Mucosa of gallbladder (tissue), 1 donor: ENCODE measurements at regions not wholly inside any gene's neighbourhood (a gene's known extent, or its start where the extent isn't known, plus 50 kb on each side); places are given as distances from the start of the nearest gene placed in this dataset.
"Not testable (repeated sequence)": the region's sequence is repeated elsewhere in the genome, so short reads cannot be mapped to it uniquely, and the experiment has no call there.

Experiments used
- DNase-seq: peaks from one replicate; pipeline ENCODE4 v3.0.0-alpha.2; 2020; ENCODE audit warnings: low spot score
- donor health status: DM: no; HTN: no; CAD: no.

GRCh38 chr11:44417731-44418455 lies 108.0 kb upstream of the ALX4 start:
- no peak for DNase-seq

DNA sequence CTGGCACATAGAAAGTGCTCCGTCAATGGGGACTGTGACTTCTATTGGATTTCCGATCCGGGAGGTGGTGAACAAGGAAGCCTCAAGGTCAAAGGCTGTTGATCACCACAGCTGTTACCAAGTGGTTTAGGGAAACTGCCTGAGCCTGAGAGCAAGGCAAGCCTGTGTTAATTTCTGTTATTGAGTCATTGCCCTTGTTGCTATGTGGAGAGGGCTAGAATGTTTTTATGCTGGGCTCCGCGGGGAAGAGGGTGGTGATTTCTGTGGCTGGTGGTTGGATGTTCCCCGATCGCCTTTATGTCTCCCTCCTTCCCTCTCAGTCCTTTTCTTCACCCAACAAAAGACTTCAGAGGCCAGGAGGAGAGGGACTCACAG lies 108.5 kb upstream of the ALX4 start:
- DNase-seq = no peak

GRCh38 chr11:44421090-44421675 lies 111.2 kb upstream of the ALX4 start:
- no peak for DNase-seq

GRCh38 chr11:44423289-44423688 lies 113.3 kb upstream of the ALX4 start:
- DNase-seq = no peak

- no peak for DNase-seq
Observed at GRCh38 chr11:44424841-44425240, 114.9 kb upstream of the ALX4 start.

DNA sequence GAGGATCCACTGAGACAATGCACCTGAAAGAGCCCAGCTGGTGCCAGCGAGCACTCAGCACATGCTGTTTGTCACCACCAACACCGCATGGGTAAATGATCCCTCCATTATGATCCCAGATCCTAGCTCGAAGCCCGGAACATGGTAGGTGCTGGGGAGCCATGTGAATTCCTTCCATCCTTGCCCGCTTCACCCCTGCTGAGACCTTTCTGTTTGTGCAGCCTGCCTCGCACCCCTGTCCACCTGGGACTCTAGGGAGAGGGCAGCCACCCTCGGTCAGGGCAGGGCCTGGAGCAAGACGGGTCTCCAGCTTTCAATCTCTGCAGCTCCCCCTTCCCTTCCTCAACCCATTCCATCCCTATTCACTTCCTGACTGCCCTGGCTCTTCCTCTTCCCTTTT lies 116.2 kb upstream of the ALX4 start:
- DNase-seq = no peak

GRCh38 chr11:44426958-44427357 lies 117.0 kb upstream of the ALX4 start:
- no peak for DNase-seq

GRCh38 chr11:44427432-44427831 lies 117.5 kb upstream of the ALX4 start:
- DNase-seq = no peak

DNA sequence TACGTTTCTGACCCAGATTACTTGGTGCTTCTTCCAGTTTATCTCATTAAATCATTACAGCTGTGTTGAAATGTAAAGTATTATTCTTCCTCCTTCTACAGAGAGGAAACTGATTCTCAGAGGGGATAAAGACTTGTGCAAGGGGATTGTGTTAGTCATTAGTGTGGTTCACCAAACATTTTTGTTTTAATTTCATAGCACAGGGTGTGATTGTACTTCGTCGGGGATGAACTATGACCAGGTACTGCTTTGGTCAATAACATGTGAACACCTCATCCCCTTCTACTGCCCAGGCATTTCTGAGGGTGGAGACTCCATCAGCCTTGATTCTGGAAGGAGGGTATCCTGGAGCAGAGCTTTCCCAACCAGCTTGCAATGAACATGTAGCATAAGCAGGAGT lies 120.2 kb upstream of the ALX4 start:
- no peak for DNase-seq

DNA sequence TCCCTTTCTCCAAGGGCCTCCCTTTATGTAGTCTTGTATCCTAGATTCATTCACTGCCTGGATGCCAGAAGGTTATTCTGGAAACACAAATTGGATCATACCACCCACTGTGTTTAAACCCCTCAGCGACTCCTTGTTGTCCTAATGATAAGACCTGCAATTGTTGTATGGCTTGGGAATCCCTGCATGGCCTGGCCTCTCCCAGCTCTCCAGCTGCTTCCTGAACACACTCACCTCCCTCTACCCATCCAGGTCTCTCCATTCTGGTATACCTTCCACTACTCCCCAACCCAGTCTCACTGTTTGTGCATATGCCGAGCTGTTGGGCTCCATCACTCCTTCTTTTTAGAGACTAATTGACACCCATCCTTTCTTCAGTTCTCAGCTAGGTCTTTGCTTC lies 124.3 kb upstream of the ALX4 start:
- no peak for DNase-seq

- no peak for DNase-seq
Observed at GRCh38 chr11:44437122-44437521, 127.2 kb upstream of the ALX4 start.

GRCh38 chr11:44442893-44443673 lies 122.4 kb upstream of the CD82 start:
- not testable (repeated sequence) for DNase-seq

DNA sequence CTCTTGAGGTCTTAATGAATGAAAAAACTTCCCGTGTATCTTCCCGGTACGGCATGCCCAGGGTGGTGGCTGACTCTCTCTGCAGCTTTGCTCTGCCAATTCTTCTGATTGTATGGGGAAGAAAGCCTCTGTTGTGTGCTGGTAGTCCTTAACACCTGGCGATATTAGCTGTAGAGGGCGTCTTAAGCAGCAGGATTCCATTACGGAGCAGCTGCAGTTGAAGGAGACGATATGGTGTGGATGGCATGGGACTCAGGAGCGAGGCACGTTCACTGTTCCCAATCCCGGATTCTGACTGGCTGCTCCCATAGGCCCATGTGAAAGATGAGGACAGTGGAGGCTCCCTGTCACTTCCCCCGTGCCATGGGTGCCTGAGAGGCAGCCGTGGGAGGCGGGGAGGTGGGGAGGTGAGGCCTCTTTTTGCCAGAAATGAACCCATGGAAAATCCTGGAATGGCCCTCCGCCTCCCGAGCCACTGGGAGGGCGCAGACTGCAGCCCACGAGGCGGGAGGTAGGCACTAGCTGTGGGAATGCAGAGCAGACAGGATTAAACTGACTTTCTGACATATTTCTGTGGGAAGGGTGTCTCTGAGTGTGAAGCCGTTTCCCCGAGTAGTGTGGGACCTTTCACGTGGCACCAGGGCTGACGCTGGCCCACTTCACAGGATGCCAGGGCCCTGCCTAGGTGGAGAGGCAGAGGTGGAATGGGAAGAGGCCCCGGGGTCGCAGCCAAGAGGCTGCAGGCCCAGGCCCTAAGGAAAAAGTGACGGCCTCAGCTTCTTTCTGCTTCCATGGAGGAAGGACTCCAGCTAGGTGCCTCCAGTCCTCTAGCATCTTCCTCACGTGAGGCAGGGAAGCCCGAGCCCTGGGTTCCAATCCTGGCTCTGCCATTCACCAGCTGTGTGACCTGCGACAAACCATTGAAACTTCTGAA lies 121.4 kb upstream of the CD82 start:
- DNase-seq = no peak

- no peak for DNase-seq
Observed at GRCh38 chr11:44444770-44445321, 120.6 kb upstream of the CD82 start.

- no peak for DNase-seq
Observed at GRCh38 chr11:44445500-44446365, 119.7 kb upstream of the CD82 start.

GRCh38 chr11:44446366-44446762 lies 119.1 kb upstream of the CD82 start:
- DNase-seq = no peak

GRCh38 chr11:44446996-44447771 lies 118.3 kb upstream of the CD82 start:
- no peak for DNase-seq

- no peak for DNase-seq
Observed at GRCh38 chr11:44450295-44450932, 115.0 kb upstream of the CD82 start.

GRCh38 chr11:44451706-44452105 lies 113.8 kb upstream of the CD82 start:
- no peak for DNase-seq
